Astrocyte (in vitro differentiated cells and primary cell): ENCODE measurements at regions not wholly inside any gene's neighbourhood (a gene's known extent, or its start where the extent isn't known, plus 50 kb on each side); places are given as distances from the start of the nearest gene placed in this dataset.

Experiments used
- EZH2 ChIP-seq: IDR thresholded peaks from 2 replicates; pipeline ENCODE4 v1.6.1; 2012; ENCODE audit warnings: mild to moderate bottlenecking, low read length, inconsistent platforms; ENCODE audit not compliant: insufficient read depth
- TF ChIP-seq, protein P1 (sequence below): IDR thresholded peaks from 2 replicates; pipeline ENCODE4 v1.5.1; 2011; ENCODE audit warnings: low read depth, mild to moderate bottlenecking, inconsistent platforms, low read length, moderate library complexity; ENCODE audit not compliant: insufficient read depth

DNA sequence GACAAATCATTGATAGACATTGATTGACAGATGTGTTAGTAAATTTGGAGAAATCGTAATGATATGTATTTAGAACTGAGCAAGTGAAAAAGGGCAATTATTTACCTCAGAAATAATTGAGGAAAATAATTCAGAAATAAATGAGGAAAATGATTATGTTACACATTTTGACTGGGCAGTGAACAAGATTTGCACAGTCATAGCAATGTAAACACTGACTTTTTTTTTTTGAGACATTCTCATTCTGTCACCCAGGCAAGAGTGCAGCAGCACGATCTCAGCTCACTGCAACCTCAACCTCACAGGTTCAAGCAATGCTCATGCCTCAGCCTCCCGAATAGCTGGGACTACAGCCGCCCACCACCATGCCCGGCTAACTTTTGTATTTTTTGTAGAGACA is 211.7 kb downstream of the SP3 start:
- TF ChIP-seq, protein P1, sequence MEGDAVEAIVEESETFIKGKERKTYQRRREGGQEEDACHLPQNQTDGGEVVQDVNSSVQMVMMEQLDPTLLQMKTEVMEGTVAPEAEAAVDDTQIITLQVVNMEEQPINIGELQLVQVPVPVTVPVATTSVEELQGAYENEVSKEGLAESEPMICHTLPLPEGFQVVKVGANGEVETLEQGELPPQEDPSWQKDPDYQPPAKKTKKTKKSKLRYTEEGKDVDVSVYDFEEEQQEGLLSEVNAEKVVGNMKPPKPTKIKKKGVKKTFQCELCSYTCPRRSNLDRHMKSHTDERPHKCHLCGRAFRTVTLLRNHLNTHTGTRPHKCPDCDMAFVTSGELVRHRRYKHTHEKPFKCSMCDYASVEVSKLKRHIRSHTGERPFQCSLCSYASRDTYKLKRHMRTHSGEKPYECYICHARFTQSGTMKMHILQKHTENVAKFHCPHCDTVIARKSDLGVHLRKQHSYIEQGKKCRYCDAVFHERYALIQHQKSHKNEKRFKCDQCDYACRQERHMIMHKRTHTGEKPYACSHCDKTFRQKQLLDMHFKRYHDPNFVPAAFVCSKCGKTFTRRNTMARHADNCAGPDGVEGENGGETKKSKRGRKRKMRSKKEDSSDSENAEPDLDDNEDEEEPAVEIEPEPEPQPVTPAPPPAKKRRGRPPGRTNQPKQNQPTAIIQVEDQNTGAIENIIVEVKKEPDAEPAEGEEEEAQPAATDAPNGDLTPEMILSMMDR, result no peak
- no peak for TF ChIP-seq EZH2
